ENCODE measurements at regions not wholly inside any gene's neighbourhood (a gene's known extent, or its start where the extent isn't known, plus 50 kb on each side); places are given as distances from the start of the nearest gene placed in this dataset.

DNA sequence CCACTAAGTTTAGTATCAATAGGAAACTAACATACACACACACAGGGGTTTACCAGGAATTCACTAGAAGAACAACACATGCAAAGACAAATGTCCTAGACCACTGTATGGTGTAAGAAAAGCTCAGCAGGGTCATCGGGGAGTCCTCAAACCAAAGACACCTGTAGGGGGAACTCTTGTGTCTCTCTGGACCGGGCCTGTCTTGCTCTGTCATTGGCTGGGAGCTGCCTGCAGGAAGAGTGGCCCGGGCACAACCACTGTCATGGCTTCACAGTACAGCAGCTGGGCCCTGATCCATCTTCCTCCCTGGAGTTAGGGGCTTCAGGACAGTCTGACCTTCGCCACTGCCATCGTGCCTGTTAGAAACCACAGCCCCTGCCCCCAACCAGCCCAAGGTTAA lies 263.6 kb upstream of the DYNLRB2 start:
- H3K9me3 Mint-ChIP-seq = no peaks in the 10 kb centered on the region
- no peak for DNase-seq (ENCODE audit: low spot score)
- intact Hi-C loops (cut with micrococcal nuclease) = no loop called here
- H3K27me3 Mint-ChIP-seq (ENCODE audit: low read depth) = no peaks in the 10 kb centered on the region
- H3K4me3 Mint-ChIP-seq (ENCODE audit: low read depth) = no peak overlapping the region
- peaks cover 9% of the 10 kb centered on the region for H3K4me1 Mint-ChIP-seq (ENCODE audit: low read depth)
- no peak overlapping the region for H3K27ac Mint-ChIP-seq
- no peaks in the 10 kb centered on the region for H3K36me3 Mint-ChIP-seq (ENCODE audit: low read depth)

DNA sequence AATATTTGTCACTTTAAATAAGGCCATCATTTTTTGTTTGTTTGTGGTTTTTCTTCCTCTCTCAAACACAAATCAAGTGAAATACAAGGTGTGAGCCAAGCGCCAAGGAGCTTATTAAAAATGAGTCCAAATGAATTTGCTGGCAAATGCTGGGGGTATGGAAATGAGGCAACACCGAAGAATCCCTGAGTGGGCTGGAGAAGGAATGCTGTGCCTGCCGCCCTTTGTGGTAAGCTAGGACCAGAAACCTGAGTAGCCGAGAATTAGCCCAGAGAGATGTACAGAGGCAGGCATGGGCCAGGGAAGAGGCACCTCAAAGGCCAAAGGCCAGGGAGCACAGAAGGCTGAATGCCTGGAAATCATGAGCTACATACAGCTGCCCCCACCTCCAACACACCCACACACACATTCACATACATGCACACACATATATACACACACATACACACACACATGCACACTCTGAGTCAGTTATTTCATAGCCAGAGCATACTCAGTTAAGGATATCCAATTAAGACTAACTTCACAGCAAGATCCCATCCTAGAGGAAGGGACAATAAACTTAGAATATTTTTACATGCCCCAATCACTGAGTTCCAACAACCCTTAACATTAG lies 266.1 kb upstream of the DYNLRB2 start:
- Mint-ChIP-seq H3K4me3 (ENCODE audit: low read depth) (no peak overlapping the region), H3K27ac (peak overlapping the region; percentile 24), H3K36me3 (ENCODE audit: low read depth) (no peaks in the 10 kb centered on the region), H3K27me3 (ENCODE audit: low read depth) (no peaks in the 10 kb centered on the region), H3K4me1 (ENCODE audit: low read depth) (peaks cover 9% of the 10 kb centered on the region), H3K9me3 (no peaks in the 10 kb centered on the region)
- intact Hi-C loops (cut with micrococcal nuclease) = loop anchor here (5.0 kb wide), 1 partner anchor 42 kb away; no protein-coding TSS in a partner anchor
- no peak for DNase-seq (ENCODE audit: low spot score)

DNA sequence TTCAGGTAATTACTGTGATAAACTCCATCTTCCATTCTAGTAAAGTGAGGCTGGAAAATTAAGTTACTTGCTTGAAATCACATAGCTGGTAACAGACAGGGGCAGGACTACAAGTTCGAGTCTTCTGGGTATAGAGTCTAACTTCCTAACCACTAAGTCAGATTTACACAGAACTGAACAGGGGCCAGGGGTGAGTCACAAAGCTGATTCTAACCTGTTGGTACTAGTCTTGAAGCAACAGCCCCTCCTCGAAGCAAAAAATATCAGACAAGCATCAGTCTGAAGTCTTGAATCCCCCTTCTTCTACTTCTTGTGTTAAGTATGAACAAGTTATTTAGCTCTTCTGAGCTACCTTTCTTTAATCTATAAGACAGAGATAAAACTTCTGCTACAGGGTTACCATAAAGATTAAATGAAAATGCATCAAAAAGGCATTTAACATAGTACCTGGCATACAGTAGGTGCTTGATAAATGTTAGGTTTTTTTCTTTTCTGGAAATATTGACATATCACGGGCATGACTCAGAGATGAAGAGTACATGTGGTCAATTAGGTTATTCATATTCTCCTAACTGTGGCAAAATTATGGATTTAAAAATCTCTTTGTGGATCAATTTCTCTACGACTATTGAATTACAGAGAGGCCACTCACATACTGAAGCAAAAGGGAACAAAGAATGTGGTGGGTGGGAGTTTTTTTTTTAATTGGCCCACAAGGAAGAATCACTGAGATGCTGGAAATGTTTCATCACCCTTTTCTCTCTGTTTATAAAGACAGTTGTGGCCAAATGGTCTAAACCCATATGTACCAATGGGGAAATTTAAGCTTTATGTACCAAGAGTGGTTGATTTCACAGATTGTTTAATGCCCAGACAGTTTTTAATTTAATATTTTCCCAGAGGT lies 266.9 kb upstream of the DYNLRB2 start:
- no peak overlapping the region for H3K4me3 Mint-ChIP-seq (ENCODE audit: low read depth)
- DNase-seq (ENCODE audit: low spot score) = no peak
- no peaks in the 10 kb centered on the region for H3K36me3 Mint-ChIP-seq (ENCODE audit: low read depth)
- peaks cover 9% of the 10 kb centered on the region for H3K4me1 Mint-ChIP-seq (ENCODE audit: low read depth)
- intact Hi-C loops (cut with micrococcal nuclease) = loop anchor here (1.0 to 5.0 kb wide), 3 partner anchors 10 to 75 kb away; no protein-coding TSS in a partner anchor
- H3K27ac Mint-ChIP-seq = peak overlapping the region; percentile 63
- H3K9me3 Mint-ChIP-seq = no peaks in the 10 kb centered on the region
- no peaks in the 10 kb centered on the region for H3K27me3 Mint-ChIP-seq (ENCODE audit: low read depth)

DNA sequence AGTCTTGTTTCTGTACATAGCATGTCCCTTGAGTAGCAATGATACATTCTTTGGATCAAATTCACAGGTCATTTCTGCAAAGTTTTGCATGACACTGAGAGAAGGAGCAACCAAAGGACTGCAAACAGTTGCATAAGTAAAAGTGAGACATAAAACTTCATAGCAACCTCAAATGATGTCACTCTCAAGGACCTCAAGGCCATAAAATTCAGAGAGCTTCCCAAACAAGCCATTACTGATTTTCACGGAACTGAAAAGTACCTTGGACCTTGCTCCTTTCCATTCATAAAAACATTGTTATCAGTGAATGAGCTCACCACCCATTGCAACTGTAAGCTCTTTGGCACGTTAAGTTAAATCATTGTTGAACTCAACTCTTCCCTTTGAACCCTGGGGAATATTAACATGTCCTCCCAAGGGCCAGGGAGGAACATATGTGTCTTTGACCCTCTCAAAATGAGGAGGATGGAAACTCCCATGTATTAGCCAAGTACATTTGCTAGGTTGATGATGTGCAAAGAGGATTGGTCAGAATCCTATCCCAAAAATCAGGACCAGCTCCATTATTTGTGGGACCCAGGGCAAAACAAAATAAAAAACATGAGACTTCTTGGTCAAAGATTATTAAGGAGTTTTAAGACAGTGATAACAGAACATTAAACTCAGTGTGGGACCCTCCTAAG lies 275.0 kb upstream of the DYNLRB2 start:
- H3K36me3 Mint-ChIP-seq (ENCODE audit: low read depth) = no peaks in the 10 kb centered on the region
- H3K9me3 Mint-ChIP-seq = no peaks in the 10 kb centered on the region
- H3K27me3 Mint-ChIP-seq (ENCODE audit: low read depth) = peaks cover 5% of the 10 kb centered on the region
- H3K4me3 Mint-ChIP-seq (ENCODE audit: low read depth) = no peak overlapping the region
- intact Hi-C loops (cut with micrococcal nuclease) = no loop called here
- no peak for DNase-seq (ENCODE audit: low spot score)
- H3K4me1 Mint-ChIP-seq (ENCODE audit: low read depth) = peaks cover 11% of the 10 kb centered on the region
- no peak overlapping the region for H3K27ac Mint-ChIP-seq

DNA sequence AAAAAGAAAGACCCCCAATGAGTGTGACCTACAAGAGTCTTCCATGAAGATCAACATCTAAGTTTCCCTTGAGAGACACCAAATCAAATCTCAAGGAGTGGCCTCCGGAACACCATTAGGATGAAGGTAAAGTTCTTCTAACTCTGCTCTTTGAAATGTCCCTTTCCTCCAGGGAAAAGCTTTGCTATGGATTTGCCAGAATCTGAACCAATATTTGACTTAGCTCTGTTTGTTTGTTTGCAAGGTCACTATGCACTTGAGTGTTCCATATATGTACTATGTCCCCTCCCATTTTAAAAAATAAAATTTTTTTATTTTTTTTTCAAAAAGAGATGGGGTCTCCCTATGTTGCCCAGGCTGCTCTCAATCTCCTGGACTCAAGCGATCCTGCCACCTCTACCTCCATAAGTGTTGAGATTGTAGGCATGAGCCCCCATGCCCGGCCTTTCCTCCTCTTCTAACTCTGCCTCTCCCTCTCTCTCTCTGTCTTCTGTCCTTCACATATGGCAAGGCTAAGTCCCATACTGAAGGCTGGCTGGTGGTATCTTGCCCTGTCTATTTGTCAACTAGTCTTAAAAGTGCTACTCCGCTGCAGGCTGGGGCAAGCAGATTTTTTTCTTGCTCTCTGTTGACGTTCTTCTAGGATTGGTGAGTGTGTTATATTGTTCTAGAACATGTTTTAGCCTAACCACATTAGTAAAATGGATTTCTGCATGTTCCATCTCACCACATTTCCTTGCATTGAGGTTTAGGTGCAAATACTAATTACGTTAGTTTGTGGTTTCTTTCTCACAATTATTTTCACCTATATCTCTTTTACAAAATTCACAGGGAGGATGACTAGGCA lies 276.7 kb upstream of the DYNLRB2 start:
- H3K4me3 Mint-ChIP-seq (ENCODE audit: low read depth) = no peak overlapping the region
- H3K27ac Mint-ChIP-seq = peak overlapping the region; percentile 24
- H3K4me1 Mint-ChIP-seq (ENCODE audit: low read depth) = peaks cover 11% of the 10 kb centered on the region
- H3K36me3 Mint-ChIP-seq (ENCODE audit: low read depth) = no peaks in the 10 kb centered on the region
- H3K9me3 Mint-ChIP-seq = no peaks in the 10 kb centered on the region
- peaks cover 5% of the 10 kb centered on the region for H3K27me3 Mint-ChIP-seq (ENCODE audit: low read depth)
- no peak for DNase-seq (ENCODE audit: low spot score)
- intact Hi-C loops (cut with micrococcal nuclease) = loop anchor here (1.0 kb wide), 1 partner anchor 9 kb away; no protein-coding TSS in a partner anchor

DNA sequence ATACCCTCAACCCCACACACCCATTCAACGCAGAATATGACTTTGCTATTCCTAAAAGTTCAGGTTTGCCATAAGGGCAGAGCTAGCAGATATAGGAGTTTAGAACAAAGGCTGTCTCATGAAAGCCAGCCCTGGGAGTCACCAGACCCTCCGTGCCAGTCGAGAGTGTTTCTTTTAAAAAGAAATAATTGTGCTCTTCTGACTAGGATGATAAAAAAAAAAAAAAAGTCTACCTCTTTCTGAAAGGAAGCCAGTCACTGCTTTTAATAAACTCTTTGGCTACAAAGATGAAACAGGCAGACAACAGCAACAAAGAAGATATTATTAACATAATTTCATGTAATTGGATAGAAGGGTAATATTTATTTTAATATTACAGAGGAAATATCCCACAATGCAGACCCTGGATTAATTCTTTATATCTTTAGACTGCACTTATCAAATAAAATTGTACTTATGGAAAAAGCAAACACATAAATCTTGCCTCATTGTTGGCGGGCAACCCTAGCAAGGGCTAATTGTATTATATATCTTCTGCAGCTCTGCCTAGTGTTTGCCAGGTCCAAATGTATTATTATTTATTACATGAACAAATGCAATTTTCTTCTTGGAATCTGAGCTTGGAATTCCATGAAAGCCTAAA lies 277.5 kb upstream of the DYNLRB2 start:
- H3K4me1 Mint-ChIP-seq (ENCODE audit: low read depth) = peaks cover 11% of the 10 kb centered on the region
- no peak overlapping the region for H3K27ac Mint-ChIP-seq
- no peak for DNase-seq (ENCODE audit: low spot score)
- peaks cover 5% of the 10 kb centered on the region for H3K27me3 Mint-ChIP-seq (ENCODE audit: low read depth)
- H3K9me3 Mint-ChIP-seq = no peaks in the 10 kb centered on the region
- intact Hi-C loops (cut with micrococcal nuclease) = no loop called here
- H3K4me3 Mint-ChIP-seq (ENCODE audit: low read depth) = no peak overlapping the region
- H3K36me3 Mint-ChIP-seq (ENCODE audit: low read depth) = no peaks in the 10 kb centered on the region

DNA sequence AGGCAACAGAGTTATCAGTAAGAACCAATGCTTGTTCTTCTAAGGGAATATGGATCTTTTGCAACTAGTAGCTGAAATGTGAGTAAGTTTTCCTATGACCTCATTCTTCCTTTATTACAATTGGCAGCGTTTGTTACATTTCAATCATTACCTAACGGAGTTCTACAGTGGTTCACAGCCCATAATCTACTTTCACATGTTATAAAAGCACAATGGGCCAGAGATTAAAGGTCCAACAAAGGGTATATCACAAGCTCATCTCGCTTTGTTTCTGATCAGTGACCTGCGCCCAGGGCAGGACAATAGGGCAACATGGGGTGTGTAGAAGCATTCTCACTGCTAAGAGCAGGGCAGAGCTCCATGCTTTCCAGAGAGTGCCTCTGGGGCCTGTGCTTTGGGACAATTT lies 279.9 kb upstream of the DYNLRB2 start:
- Mint-ChIP-seq H3K36me3 (ENCODE audit: low read depth) (no peaks in the 10 kb centered on the region), H3K27me3 (ENCODE audit: low read depth) (no peaks in the 10 kb centered on the region), H3K4me3 (ENCODE audit: low read depth) (no peak overlapping the region)

DNA sequence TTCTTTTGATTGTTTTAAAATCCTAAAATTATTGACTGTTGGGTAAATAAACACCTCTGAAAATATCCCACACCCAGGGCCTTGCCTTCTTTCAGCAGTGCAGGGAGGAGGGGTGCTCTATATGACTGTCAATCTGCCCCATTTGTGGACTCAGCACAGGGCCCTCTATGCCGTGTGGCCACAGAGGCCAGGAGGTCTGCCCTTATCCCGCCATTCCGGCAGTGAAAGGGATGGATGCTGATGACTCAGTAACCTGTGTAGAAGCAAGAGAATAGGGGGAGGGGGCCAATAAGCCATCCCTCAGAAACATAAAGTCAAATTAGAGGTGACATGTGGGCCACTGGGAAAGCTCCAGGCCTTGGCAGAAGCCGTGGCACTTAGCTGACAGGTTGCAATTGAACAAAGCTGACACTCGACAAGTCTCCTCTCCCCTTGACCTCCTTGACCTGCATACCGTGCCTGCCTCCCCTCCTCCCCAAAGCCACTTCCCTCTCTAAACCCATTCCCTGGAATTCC lies 281.4 kb upstream of the DYNLRB2 start:
- no peak overlapping the region for H3K4me3 Mint-ChIP-seq (ENCODE audit: low read depth)
- H3K27ac Mint-ChIP-seq = no peak overlapping the region
- H3K9me3 Mint-ChIP-seq = no peaks in the 10 kb centered on the region
- peaks cover 2% of the 10 kb centered on the region for H3K4me1 Mint-ChIP-seq (ENCODE audit: low read depth)
- intact Hi-C loops (cut with micrococcal nuclease) = no loop called here
- no peaks in the 10 kb centered on the region for H3K27me3 Mint-ChIP-seq (ENCODE audit: low read depth)
- DNase-seq (ENCODE audit: low spot score) = no peak
- no peaks in the 10 kb centered on the region for H3K36me3 Mint-ChIP-seq (ENCODE audit: low read depth)

More for the DNA sequence above, 279.9 kb upstream of the DYNLRB2 start:
- DNase-seq (ENCODE audit: low spot score) = no peak
- Mint-ChIP-seq H3K4me1 (ENCODE audit: low read depth) (peaks cover 11% of the 10 kb centered on the region), H3K9me3 (no peaks in the 10 kb centered on the region), H3K27ac (no peak overlapping the region)
- intact Hi-C loops (cut with micrococcal nuclease) = loop anchor here (2.0 kb wide), 1 partner anchor 28 kb away; no protein-coding TSS in a partner anchor

DNA sequence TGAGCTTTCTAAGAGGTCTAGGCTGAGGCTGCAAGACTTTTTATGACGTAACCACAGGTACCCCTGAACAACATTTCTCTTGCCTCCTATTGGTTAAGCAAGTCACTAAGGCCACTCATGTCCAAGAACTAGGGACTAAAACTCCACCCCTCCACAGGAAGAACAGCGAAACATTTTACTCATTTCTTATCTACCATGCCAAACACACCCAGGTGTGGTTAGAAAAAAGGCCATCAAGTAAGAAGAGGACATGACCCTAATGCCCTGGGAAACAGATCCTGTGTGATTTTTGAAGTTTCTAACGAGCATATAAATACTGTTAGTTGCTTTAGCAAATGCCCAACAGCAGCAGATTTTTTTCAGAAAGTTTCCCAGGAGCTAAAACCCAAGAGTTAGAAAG lies 282.4 kb upstream of the DYNLRB2 start:
- Mint-ChIP-seq H3K27me3 (ENCODE audit: low read depth) (no peaks in the 10 kb centered on the region), H3K4me3 (ENCODE audit: low read depth) (no peak overlapping the region)

DNA sequence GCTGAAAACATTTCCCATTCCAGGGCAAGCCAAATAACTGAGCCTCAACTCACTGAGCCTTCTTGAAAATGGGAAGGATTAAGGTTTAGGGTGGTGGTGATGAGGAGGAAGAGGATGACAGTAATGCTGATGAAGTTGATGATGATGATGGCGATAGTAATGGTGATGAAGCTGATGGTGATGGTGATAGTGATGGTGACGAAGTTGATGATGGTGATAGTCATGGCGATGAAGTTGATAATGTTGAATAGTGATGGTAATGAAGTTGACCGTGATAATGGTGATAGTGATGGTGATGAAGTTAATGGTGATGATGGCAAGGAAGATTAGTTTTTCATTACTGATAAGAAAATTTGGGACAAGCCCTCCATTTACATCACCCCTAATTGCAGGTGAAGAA lies 285.8 kb upstream of the DYNLRB2 start:
- intact Hi-C loops (cut with micrococcal nuclease) = no loop called here
- Mint-ChIP-seq H3K36me3 (ENCODE audit: low read depth) (no peaks in the 10 kb centered on the region), H3K4me3 (ENCODE audit: low read depth) (no peak overlapping the region), H3K4me1 (ENCODE audit: low read depth) (no peaks in the 10 kb centered on the region), H3K27ac (no peak overlapping the region), H3K9me3 (no peaks in the 10 kb centered on the region), H3K27me3 (ENCODE audit: low read depth) (peaks cover 3% of the 10 kb centered on the region)
- DNase-seq (ENCODE audit: low spot score) = no peak

More for the DNA sequence above, 282.4 kb upstream of the DYNLRB2 start:
- no peak for DNase-seq (ENCODE audit: low spot score)
- Mint-ChIP-seq H3K36me3 (ENCODE audit: low read depth) (no peaks in the 10 kb centered on the region), H3K27ac (no peak overlapping the region), H3K4me1 (ENCODE audit: low read depth) (no peaks in the 10 kb centered on the region), H3K9me3 (no peaks in the 10 kb centered on the region)
- intact Hi-C loops (cut with micrococcal nuclease) = no loop called here

DNA sequence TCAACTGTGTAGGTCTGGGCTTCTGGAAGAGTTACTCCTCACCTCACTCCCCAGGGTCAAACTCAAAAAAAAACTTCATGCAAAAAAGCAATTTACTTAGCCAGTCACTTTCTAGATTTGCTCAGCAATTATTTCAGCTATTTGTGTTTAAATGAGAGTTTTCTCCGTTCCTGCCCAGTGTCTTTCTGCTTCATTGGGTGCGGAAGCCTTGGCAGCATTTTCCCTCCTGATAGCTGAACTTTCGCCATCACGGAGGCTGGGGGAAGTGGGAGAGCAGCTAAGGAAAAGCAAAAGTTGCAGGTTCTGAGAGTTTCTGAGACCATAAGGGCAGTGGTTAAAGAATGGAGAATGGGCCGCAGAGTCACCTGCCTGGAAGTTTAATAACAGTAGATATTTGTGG lies 287.1 kb upstream of the DYNLRB2 start:
- no peaks in the 10 kb centered on the region for H3K4me1 Mint-ChIP-seq (ENCODE audit: low read depth)

DNA sequence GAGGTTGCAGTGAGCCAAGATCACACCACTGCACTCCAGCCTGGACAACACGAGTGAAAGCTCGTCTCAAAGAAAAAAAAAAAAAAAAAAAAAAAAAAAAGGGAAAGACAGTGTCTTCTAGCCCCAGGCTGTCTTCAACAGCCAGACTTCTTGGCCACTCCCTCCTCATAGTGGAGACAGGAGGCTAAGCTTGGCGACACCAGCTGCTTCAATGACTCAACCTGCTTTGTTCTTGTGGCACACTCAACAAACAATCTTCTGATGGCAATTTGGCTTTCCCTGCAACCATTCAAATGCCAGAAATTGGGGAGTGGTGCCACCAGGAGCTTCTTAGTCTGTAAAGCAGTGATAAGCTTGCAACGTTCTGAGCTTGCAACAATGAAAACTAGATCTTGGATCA lies 290.4 kb upstream of the DYNLRB2 start:
- Mint-ChIP-seq H3K9me3 (no peaks in the 10 kb centered on the region), H3K4me1 (ENCODE audit: low read depth) (no peaks in the 10 kb centered on the region), H3K36me3 (ENCODE audit: low read depth) (no peaks in the 10 kb centered on the region), H3K27ac (no peak overlapping the region), H3K4me3 (ENCODE audit: low read depth) (no peak overlapping the region), H3K27me3 (ENCODE audit: low read depth) (peaks cover 3% of the 10 kb centered on the region)
- intact Hi-C loops (cut with micrococcal nuclease) = no loop called here
- DNase-seq (ENCODE audit: low spot score) = no peak

More for the DNA sequence above, 287.1 kb upstream of the DYNLRB2 start:
- Mint-ChIP-seq H3K27me3 (ENCODE audit: low read depth) (peaks cover 3% of the 10 kb centered on the region), H3K9me3 (no peaks in the 10 kb centered on the region), H3K36me3 (ENCODE audit: low read depth) (no peaks in the 10 kb centered on the region), H3K4me3 (ENCODE audit: low read depth) (no peak overlapping the region), H3K27ac (no peak overlapping the region)
- intact Hi-C loops (cut with micrococcal nuclease) = no loop called here
- no peak for DNase-seq (ENCODE audit: low spot score)

Measured in activated T-helper 2 cell treated with anti-CD3 and anti-CD28 coated beads, Interferon-gamma antibody, Interleukin-2, Interleukin-4, amounts not matched to agents 10 μg/mL and 5 μg/mL and 100 μg/mL, durations not matched to agents 14 hours and 24 hours and 36 hours (primary cell).